ENCODE measurements at regions not wholly inside any gene's neighbourhood (a gene's known extent, or its start where the extent isn't known, plus 50 kb on each side); places are given as distances from the start of the nearest gene placed in this dataset.

GRCh38 chr16:76114681-76115080 lies 162.5 kb upstream of the CNTNAP4 start:
- TF ChIP-seq CTCF (IDR thresholded peaks at IDR 0.05) (no peak), POLR2A (IDR thresholded peaks at IDR 0.05) (no peak)

All from sigmoid colon (tissue), 3 donors.